Endothelial cell of umbilical vein (primary cell): ENCODE measurements at regions not wholly inside any gene's neighbourhood (a gene's known extent, or its start where the extent isn't known, plus 50 kb on each side); places are given as distances from the start of the nearest gene placed in this dataset.

Source experiments
- BruUV-seq: library from RNA; stranded (reverse); fragments of 400-500 nt; replicated peaks from 2 replicates; lab custom pipeline; 2021; lab: Mats Ljungman, UMichigan
- CTCF ChIA-PET: fragments of 300-600, 350-600 bp; sonication (Branson Sonifier 250); formaldehyde crosslinking; loops from one replicate; lab custom pipeline; 2021; ENCODE audit warnings: antibody characterized with exemption, inconsistent platforms; lab: Charles Lee
- POLR2A ChIA-PET: fragments of 300-600, 350-600 bp; sonication (Branson Sonifier 250); formaldehyde crosslinking; loops from one replicate; lab custom pipeline; 2021; ENCODE audit warnings: antibody characterized with exemption, inconsistent platforms; lab: Charles Lee
- DNase-seq: peaks from one replicate; pipeline ENCODE4 v3.0.0-alpha.2; 2011; ENCODE audit warnings: low read depth, low spot score
- FAIRE-seq: peaks from 2 replicates; lab custom pipeline; 2011; peaks lifted over from hg19 to GRCh38; lab: Jason Lieb, UNC
- H2AFZ ChIP-seq: 2 replicates; pipeline ENCODE4 v1.6.0; 2012; ENCODE audit warnings: low read depth, low read length, control low read depth, inconsistent platforms
- H3K27ac ChIP-seq: 2 replicates; pipeline ENCODE4 v1.5.1; 2011; ENCODE audit warnings: low read depth, mild to moderate bottlenecking, control low read depth, low read length, moderate library complexity; ENCODE audit not compliant: insufficient read depth
- H3K27me3 ChIP-seq, 2 experiments: 2 replicates each; pipeline versions ENCODE4 v1.6.0 to v1.6.1; 2011; ENCODE audit warnings: low read length in 2 of 2, mixed read lengths in 1 of 2; ENCODE audit not compliant: control insufficient read depth in 2 of 2, insufficient read depth in 2 of 2
- H3K36me3 ChIP-seq, 2 experiments: 2 replicates in 1 of 2; 3 replicates in 1 of 2; pipeline ENCODE4 v1.5.1; 2011; ENCODE audit warnings: low read length in 2 of 2, mild to moderate bottlenecking in 1 of 2, moderate library complexity in 1 of 2; ENCODE audit not compliant: control insufficient read depth in 2 of 2, insufficient read depth in 2 of 2; ENCODE audit errors: extremely low read depth in 1 of 2
- H3K4me1 ChIP-seq: 3 replicates; pipeline ENCODE4 v1.5.1; 2011; ENCODE audit warnings: mild to moderate bottlenecking, low read length; ENCODE audit not compliant: control insufficient read depth, insufficient read depth; ENCODE audit errors: extremely low read depth
- H3K4me2 ChIP-seq: 2 replicates; pipeline ENCODE4 v1.6.1; 2011; ENCODE audit warnings: low read length, control low read depth, mixed read lengths; ENCODE audit not compliant: insufficient read depth
- H3K4me3 ChIP-seq, 3 experiments: fragments of 200-600 bp in 1 of 3; sonication (generic), shearing (Covaris generic) in 1 of 3; replicated peaks in 1 of 3; 2 replicates each; pipeline ENCODE4 v1.5.1; 2011 to 2016; ENCODE audit warnings: control low read depth in 3 of 3, low read length in 3 of 3, mild to moderate bottlenecking in 2 of 3, inconsistent platforms in 1 of 3, low read depth in 1 of 3, moderate library complexity in 1 of 3; ENCODE audit not compliant: insufficient read depth in 1 of 3
- H3K79me2 ChIP-seq: 2 replicates; pipeline ENCODE4 v1.6.0; 2012; ENCODE audit warnings: low read length, inconsistent platforms; ENCODE audit not compliant: control insufficient read depth, insufficient read depth
- H3K9ac ChIP-seq: replicated peaks from 2 replicates; pipeline ENCODE3; 2011; ENCODE audit warnings: low read length, control low read depth; ENCODE audit not compliant: insufficient read depth; ENCODE audit errors: extremely low read depth
- H3K9me1 ChIP-seq: replicated peaks from 3 replicates; pipeline ENCODE4 v1.6.0; 2011; ENCODE audit warnings: mild to moderate bottlenecking, low read length; ENCODE audit not compliant: control insufficient read depth, insufficient read depth; ENCODE audit errors: extremely low read depth
- H3K9me3 ChIP-seq: replicated peaks from 2 replicates; pipeline ENCODE4 v1.5.1; 2012; ENCODE audit warnings: low read length, inconsistent platforms; ENCODE audit not compliant: control insufficient read depth, insufficient read depth
- H4K20me1 ChIP-seq: replicated peaks from 2 replicates; pipeline ENCODE3; 2011; ENCODE audit warnings: mild to moderate bottlenecking, low read length; ENCODE audit not compliant: control insufficient read depth, insufficient read depth; ENCODE audit errors: extremely low read depth
- CTCF ChIP-seq, 2 donors: IDR thresholded peaks; 1 replicate in 1 of 2; 2 replicates in 1 of 2; pipeline ENCODE4 v1.5.1; 2011; ENCODE audit warnings: low read length in 2 of 2, mild to moderate bottlenecking in 2 of 2, moderate library complexity in 2 of 2, control low read depth in 1 of 2, inconsistent platforms in 1 of 2, low read depth in 1 of 2; ENCODE audit not compliant: insufficient read depth in 1 of 2; ENCODE audit errors: extremely low read depth in 1 of 2
- EZH2 ChIP-seq: IDR thresholded peaks from 2 replicates; pipeline ENCODE4 v1.6.1; 2012; ENCODE audit warnings: borderline replicate concordance, low read depth, mild to moderate bottlenecking, moderate library complexity, low read length, inconsistent platforms; ENCODE audit not compliant: severe bottlenecking
- FOS ChIP-seq: IDR thresholded peaks from 2 replicates; pipeline ENCODE4 v1.6.1; 2011; ENCODE audit warnings: mild to moderate bottlenecking, low read length, moderate library complexity, borderline replicate concordance; ENCODE audit not compliant: insufficient read depth
- GATA2 ChIP-seq: IDR thresholded peaks from 2 replicates; pipeline ENCODE4 v1.7.0; 2011; ENCODE audit warnings: low read depth, mild to moderate bottlenecking, moderate library complexity, mixed read lengths, low read length; ENCODE audit not compliant: insufficient read length, insufficient read depth
- JUN ChIP-seq: IDR thresholded peaks from 2 replicates; pipeline ENCODE4 v1.6.1; 2011; ENCODE audit warnings: borderline replicate concordance, low read depth; ENCODE audit not compliant: insufficient read length, insufficient read depth
- MAX ChIP-seq: IDR thresholded peaks from 2 replicates; pipeline ENCODE4 v1.6.1; 2011; ENCODE audit not compliant: insufficient read depth, insufficient read length
- MYC ChIP-seq: IDR thresholded peaks from one replicate; pipeline ENCODE4 v1.6.1; 2011; ENCODE audit warnings: mild to moderate bottlenecking, low read depth, low read length
- POLR2A ChIP-seq: IDR thresholded peaks from 2 replicates; pipeline ENCODE4 v1.6.1; 2012; ENCODE audit warnings: low read depth, mild to moderate bottlenecking, control low read depth, low read length
- POLR2AphosphoS5 ChIP-seq: IDR thresholded peaks from 2 replicates; pipeline ENCODE4 v1.6.1; 2012; ENCODE audit warnings: low read depth, mild to moderate bottlenecking, control low read depth, low read length, moderate library complexity; ENCODE audit not compliant: insufficient read depth
- dilution Hi-C: fragments of 300-500 bp; cut with MboI; formaldehyde crosslinking; loops from one replicate; pipeline ENCODE4 v1.15.0; 2019; ENCODE audit warnings: low sequenced_read_pairs; ENCODE audit not compliant: extremely low pct_ligation_motif_present
- intact Hi-C: fragments of 100-400 bp; cut with micrococcal nuclease; formaldehyde crosslinking; loops from one replicate; pipeline ENCODE4 v1.10.0; 2022

- Histone ChIP-seq H3K36me3 (no peaks in the 10 kb centered on the region), H4K20me1 (no peaks in the 10 kb centered on the region), H3K4me2 (no peak overlapping the region), H3K27ac (no peak overlapping the region), H3K27me3 (no peaks in the 10 kb centered on the region), H3K4me3 (no peak overlapping the region), H3K79me2 (no peaks in the 10 kb centered on the region), H3K9ac (no peak overlapping the region), H3K4me1 (no peaks in the 10 kb centered on the region), H3K9me3 (no peaks in the 10 kb centered on the region), H2AFZ (no peak overlapping the region), H3K9me1 (no peaks in the 10 kb centered on the region)
- no TSS peak for BruUV-seq
- DNase-seq (no peak), FAIRE-seq (no peak)
- ChIA-PET CTCF (no interaction called here), POLR2A (no interaction called here)
- intact Hi-C loops (no loop called here), dilution Hi-C loops (no loop called here)
- TF ChIP-seq GATA2 (no peak), FOS (no peak), POLR2A (no peak), MYC (no peak), EZH2 (no peak), JUN (no peak), CTCF (IDR thresholded peaks at IDR 0.05; ENCODE audit: extremely low read depth in 1 of 2, insufficient read depth in 1 of 2, low read depth in 1 of 2, low read length in 2 of 2) (no peak), POLR2AphosphoS5 (no peak), MAX (no peak)
Measured at GRCh38 chr1:58264462-58264861, 282.1 kb downstream of the OMA1 start.
